HepG2 (cell line): ENCODE measurements at regions not wholly inside any gene's neighbourhood (a gene's known extent, or its start where the extent isn't known, plus 50 kb on each side); places are given as distances from the start of the nearest gene placed in this dataset.

ENCODE experiments used
- HCFC1 ChIP-seq: fragments of 150-350 bp; IDR thresholded peaks from 2 replicates; pipeline ENCODE4 v1.6.1; 2014; ENCODE audit warnings: low read depth, low read length
- IKZF1 ChIP-seq: fragments of 450-650 bp; IDR thresholded peaks from 2 replicates; pipeline ENCODE4 v1.7.1; 2016
- MIXL1 ChIP-seq: IDR thresholded peaks from 2 replicates; pipeline ENCODE4 v1.6.1; 2016
- USF2 ChIP-seq, 2 experiments: sonication (generic) in 1 of 2; formaldehyde crosslinking in 1 of 2; IDR thresholded peaks; 2 replicates each; pipeline versions ENCODE4 v1.5.1 to v1.6.1; 2011 to 2020; ENCODE audit warnings: borderline replicate concordance in 1 of 2, low read depth in 1 of 2, low read length in 1 of 2, mild to moderate bottlenecking in 1 of 2, missing genetic modification reagents in 1 of 2, moderate library complexity in 1 of 2
- ZBTB43 ChIP-seq: sonication (generic); formaldehyde crosslinking; conservative IDR thresholded peaks from 2 replicates; pipeline ENCODE4 v1.4.0; 2020; ENCODE audit warnings: missing genetic modification reagents
- ZFP62 ChIP-seq: sonication (generic); formaldehyde crosslinking; IDR thresholded peaks from 2 replicates; pipeline ENCODE4 v1.4.0; 2020; ENCODE audit warnings: missing genetic modification reagents
- ZFP91 ChIP-seq: sonication (generic); formaldehyde crosslinking; IDR thresholded peaks from 2 replicates; pipeline ENCODE4 v1.9.0; 2022; ENCODE audit warnings: missing genetic modification reagents, mild to moderate bottlenecking, borderline replicate concordance
- ZNF281 ChIP-seq: sonication (generic); formaldehyde crosslinking; IDR thresholded peaks from 2 replicates; pipeline ENCODE4 v1.4.0; 2020; ENCODE audit warnings: missing genetic modification reagents, borderline replicate concordance
- ZNF589 ChIP-seq: sonication (generic); formaldehyde crosslinking; conservative IDR thresholded peaks from 2 replicates; pipeline ENCODE4 v1.8.0; 2022; ENCODE audit warnings: mild to moderate bottlenecking, moderate library complexity, missing genetic modification reagents

GRCh38 chr2:133900909-133901308, 332.6 kb upstream of the NCKAP5 start (continued):
- TF ChIP-seq ZBTB43 (CRISPR knock-in tag) (no peak), IKZF1 (no peak), HCFC1 (no peak), ZNF281 (no peak), MIXL1 (no peak), ZFP91 (no peak), ZFP62 (CRISPR knock-in tag) (no peak), USF2 (IDR thresholded peaks at IDR 0.05; ENCODE audit: low read depth, low read length) (no peak), USF2 (CRISPR knock-in tag; IDR thresholded peaks at IDR 0.05; ENCODE audit: borderline replicate concordance) (no peak), ZNF589 (CRISPR knock-in tag) (no peak)
